OCI-LY1 (cell line): ENCODE measurements at regions not wholly inside any gene's neighbourhood (a gene's known extent, or its start where the extent isn't known, plus 50 kb on each side); places are given as distances from the start of the nearest gene placed in this dataset.

Experiments
- EZH2 ChIP-seq: fragments of 200-600 bp; sonication (generic), shearing (Covaris generic); IDR thresholded peaks from 2 replicates; pipeline ENCODE4 v1.8.0; 2017; ENCODE audit warnings: borderline replicate concordance, mixed run types, mild to moderate bottlenecking, antibody characterized with exemption, low read length, moderate library complexity, mixed read lengths
- TF ChIP-seq, protein P1 (sequence below): fragments of 200-600 bp; sonication (generic), shearing (Covaris generic); IDR thresholded peaks from 2 replicates; pipeline ENCODE4 v1.5.1; 2017; ENCODE audit warnings: mild to moderate bottlenecking, antibody characterized with exemption, low read length, moderate library complexity, mixed read lengths

DNA sequence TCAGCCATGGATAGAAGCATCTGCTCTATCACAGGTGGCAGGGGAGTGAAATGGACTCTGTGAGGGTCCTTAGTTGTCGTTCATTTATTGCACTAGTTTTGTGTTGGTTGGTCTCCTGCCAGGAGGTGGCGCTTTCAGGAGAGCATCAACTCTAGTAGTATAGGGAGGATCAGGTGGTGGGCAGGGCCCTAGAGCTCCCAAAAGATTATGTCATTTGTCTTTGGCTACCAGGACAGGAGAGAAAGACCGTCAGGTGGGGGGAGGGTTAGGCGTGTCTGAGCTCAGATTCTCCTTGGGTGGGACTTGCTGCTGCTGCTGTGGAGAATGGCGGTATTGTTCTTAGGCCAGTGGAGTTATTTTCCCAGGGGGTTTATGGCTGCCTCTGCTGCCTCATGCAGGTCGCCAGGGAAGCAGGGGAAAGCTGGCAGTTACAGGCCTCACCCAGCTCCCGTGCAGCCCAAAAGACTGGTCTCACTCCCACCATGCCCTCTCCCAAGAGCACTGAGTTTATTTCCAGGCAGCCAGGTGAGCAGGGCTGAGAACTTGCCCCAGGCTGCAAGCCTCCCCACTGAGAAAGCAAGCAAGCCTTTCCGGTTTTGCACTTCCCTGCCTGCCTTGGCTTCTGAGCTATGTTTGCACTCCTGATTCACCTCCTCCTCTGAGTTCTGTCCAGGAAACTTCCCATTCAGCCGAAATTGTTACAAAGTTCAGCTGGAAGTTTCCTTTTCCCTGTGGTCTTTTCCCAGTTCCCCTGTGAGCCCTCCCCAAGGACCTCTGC is 317.3 kb downstream of the TAF11L14 start:
- TF ChIP-seq, protein P1, sequence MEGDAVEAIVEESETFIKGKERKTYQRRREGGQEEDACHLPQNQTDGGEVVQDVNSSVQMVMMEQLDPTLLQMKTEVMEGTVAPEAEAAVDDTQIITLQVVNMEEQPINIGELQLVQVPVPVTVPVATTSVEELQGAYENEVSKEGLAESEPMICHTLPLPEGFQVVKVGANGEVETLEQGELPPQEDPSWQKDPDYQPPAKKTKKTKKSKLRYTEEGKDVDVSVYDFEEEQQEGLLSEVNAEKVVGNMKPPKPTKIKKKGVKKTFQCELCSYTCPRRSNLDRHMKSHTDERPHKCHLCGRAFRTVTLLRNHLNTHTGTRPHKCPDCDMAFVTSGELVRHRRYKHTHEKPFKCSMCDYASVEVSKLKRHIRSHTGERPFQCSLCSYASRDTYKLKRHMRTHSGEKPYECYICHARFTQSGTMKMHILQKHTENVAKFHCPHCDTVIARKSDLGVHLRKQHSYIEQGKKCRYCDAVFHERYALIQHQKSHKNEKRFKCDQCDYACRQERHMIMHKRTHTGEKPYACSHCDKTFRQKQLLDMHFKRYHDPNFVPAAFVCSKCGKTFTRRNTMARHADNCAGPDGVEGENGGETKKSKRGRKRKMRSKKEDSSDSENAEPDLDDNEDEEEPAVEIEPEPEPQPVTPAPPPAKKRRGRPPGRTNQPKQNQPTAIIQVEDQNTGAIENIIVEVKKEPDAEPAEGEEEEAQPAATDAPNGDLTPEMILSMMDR, result peak; percentile 55; the same call in 1 of the 2 replicates
- TF ChIP-seq EZH2, result no peak
